Epithelial cell of esophagus (primary cell): ENCODE measurements at regions not wholly inside any gene's neighbourhood (a gene's known extent, or its start where the extent isn't known, plus 50 kb on each side); places are given as distances from the start of the nearest gene placed in this dataset.

Experiments used
- DNase-seq: peaks from one replicate; pipeline ENCODE4 v3.0.0; 2010; ENCODE audit warnings: low read depth
- H3K4me3 ChIP-seq: 2 replicates; pipeline ENCODE4 v1.5.1; 2011; ENCODE audit warnings: mild to moderate bottlenecking, low read length, control low read depth
- TF ChIP-seq, protein P1 (sequence below): IDR thresholded peaks from 2 replicates; pipeline ENCODE4 v1.5.1; 2011; ENCODE audit warnings: low read depth, mild to moderate bottlenecking, low read length, control low read depth, inconsistent platforms; ENCODE audit not compliant: insufficient read depth; ENCODE audit errors: missing control alignments

DNA sequence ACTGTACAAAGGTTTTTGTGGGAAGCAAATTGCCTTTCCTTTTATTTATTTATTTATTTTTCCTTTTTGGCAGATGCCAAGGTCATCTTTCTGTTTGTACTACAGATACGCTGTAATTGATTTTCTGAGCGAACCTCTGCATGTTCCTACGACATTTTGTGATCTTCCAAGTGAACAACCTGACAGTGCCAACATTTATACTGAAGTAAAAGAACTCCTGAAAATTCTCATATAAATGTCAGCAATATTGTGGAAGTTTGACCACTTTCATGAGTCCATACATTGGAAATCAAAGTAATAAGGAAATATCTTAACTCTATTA, 86.8 kb upstream of the EEPD1 start:
- TF ChIP-seq, protein P1, sequence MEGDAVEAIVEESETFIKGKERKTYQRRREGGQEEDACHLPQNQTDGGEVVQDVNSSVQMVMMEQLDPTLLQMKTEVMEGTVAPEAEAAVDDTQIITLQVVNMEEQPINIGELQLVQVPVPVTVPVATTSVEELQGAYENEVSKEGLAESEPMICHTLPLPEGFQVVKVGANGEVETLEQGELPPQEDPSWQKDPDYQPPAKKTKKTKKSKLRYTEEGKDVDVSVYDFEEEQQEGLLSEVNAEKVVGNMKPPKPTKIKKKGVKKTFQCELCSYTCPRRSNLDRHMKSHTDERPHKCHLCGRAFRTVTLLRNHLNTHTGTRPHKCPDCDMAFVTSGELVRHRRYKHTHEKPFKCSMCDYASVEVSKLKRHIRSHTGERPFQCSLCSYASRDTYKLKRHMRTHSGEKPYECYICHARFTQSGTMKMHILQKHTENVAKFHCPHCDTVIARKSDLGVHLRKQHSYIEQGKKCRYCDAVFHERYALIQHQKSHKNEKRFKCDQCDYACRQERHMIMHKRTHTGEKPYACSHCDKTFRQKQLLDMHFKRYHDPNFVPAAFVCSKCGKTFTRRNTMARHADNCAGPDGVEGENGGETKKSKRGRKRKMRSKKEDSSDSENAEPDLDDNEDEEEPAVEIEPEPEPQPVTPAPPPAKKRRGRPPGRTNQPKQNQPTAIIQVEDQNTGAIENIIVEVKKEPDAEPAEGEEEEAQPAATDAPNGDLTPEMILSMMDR: no peak
- no peak for DNase-seq
- H3K4me3 ChIP-seq: no peak overlapping the region

GRCh38 chr7:36070230-36070629, 82.8 kb upstream of the EEPD1 start:
- TF ChIP-seq, protein P1: no peak
- no peak for DNase-seq
- H3K4me3 ChIP-seq: no peak overlapping the region

DNA sequence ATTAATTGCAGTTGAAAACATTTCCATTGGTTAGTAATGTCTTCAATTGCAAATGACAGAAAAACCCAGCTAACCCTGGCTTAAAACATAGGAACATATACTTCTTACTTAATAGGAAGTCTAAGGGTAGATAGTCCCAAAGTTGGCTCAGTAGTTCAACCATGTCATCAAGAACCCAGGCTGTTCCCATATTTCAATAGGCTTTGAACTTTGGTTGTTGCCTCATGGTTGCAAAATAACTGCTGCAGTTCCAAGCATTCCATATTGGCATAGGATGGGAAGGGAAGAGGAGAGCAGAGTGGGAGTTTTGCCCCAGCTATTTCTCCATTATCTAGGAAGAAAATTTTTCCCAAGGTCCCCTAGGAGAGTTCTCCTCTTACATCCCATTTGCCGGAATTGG, 81.4 kb upstream of the EEPD1 start:
- TF ChIP-seq, protein P1: no peak
- H3K4me3 ChIP-seq: no peak overlapping the region
- no peak for DNase-seq

- H3K4me3 ChIP-seq: no peak overlapping the region
- TF ChIP-seq, protein P1: no peak
- no peak for DNase-seq
These were observed 80.4 kb upstream of the EEPD1 start for GRCh38 chr7:36072620-36073019.

GRCh38 chr7:36075561-36075960, 77.5 kb upstream of the EEPD1 start:
- TF ChIP-seq, protein P1: no peak
- DNase-seq: no peak
- no peak overlapping the region for H3K4me3 ChIP-seq

DNA sequence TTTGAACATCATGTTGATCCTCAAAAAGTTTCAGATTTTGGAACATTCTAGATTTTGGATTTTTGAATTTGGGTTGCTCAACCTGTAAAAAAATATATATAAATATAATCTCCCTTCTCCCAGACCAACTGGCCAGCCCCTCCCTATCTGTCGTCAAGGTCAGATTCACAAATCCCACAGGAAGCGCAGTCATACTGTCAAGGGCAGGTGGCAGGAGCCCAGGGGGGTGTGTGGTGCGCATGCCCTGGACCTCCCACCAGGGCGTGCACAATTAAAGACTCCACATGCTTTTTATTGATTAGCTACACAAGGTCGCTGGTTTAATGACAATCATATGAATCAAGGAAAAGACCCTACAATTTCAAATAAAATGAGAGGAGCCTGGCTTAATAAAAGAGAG, 77.0 kb upstream of the EEPD1 start:
- no peak for DNase-seq
- H3K4me3 ChIP-seq: no peak overlapping the region
- TF ChIP-seq, protein P1: no peak

GRCh38 chr7:36078816-36079360, 74.2 kb upstream of the EEPD1 start:
- TF ChIP-seq, protein P1: no peak
- no peak for DNase-seq
- no peak overlapping the region for H3K4me3 ChIP-seq
